HG03045 (cell line): ENCODE measurements at regions not wholly inside any gene's neighbourhood (a gene's known extent, or its start where the extent isn't known, plus 50 kb on each side); places are given as distances from the start of the nearest gene placed in this dataset.
"Not testable (repeated sequence)": the region's sequence is repeated elsewhere in the genome, so short reads cannot be mapped to it uniquely, and the experiment has no call there.

Experiments
- ATAC-seq: cut with Tn5 transposase; IDR thresholded peaks from one replicate; pipeline ENCODE4 v1.9.1; 2021; ENCODE audit warnings: mild to moderate bottlenecking, moderate library complexity; ENCODE audit not compliant: unreplicated experiment

- no peak for ATAC-seq
Observed at GRCh38 chr16:85532147-85532546, 81.0 kb upstream of the GSE1 start.

GRCh38 chr16:85533593-85533992 is 79.5 kb upstream of the GSE1 start:
- ATAC-seq: not testable (repeated sequence)

DNA sequence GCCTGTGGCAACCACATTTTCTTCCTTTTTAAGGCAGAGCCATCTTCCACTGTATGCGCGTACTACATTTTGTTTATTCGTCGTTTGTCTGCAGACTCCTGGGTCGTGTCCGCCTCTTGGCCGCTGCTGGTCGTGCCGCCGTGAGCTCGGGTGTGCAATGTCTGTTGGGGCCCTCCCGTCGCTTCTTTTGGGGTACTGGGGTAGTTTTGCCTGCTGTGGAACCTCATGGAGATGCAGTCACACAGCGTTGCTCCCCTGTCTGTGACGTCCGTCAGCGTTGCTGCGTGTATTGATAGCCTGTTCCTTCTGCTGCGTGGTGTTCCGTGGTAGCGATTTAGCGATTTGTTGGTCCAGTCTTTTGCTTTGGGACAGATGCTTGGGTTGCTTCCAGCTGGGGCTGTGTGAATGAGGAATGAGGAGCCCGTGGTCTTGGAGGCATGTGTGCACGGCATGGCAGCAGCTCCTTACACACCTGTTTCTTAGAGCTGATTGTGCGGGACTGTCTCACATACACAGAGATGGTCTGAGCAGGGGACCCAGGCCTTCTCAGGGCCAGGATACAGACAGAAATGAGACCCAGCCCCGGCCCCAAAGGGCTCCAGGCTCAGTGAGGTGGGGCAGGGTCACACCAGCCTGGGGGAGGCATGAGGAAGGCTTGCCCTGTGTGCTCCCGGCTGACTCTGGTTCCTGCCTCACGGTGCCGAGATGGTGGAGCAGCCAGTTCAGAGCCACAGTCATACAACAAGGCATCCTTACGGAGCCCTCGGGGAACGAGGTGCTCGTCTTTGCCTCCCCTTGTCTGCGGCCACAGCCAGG is 78.4 kb upstream of the GSE1 start:
- ATAC-seq: no peak

- ATAC-seq: no peak
Observed at GRCh38 chr16:85535352-85536072, 77.6 kb upstream of the GSE1 start.

DNA sequence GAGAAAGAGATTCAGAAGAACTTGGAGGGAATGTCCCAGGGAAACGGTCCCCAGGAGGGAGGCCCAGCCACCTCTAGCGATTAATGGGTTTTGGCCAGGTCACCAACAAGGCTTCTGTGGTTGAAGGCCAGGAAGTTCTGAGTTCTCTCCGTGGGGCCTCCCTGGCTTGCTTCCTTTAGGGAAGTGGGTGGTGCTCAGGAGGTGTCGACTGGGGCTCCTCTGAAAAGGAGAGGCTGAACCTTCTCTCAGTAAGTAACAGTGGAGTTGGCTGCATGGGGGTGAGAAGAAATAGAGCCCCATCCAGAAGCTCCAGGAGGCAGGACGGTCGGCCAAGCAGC is 77.1 kb upstream of the GSE1 start:
- no peak for ATAC-seq

DNA sequence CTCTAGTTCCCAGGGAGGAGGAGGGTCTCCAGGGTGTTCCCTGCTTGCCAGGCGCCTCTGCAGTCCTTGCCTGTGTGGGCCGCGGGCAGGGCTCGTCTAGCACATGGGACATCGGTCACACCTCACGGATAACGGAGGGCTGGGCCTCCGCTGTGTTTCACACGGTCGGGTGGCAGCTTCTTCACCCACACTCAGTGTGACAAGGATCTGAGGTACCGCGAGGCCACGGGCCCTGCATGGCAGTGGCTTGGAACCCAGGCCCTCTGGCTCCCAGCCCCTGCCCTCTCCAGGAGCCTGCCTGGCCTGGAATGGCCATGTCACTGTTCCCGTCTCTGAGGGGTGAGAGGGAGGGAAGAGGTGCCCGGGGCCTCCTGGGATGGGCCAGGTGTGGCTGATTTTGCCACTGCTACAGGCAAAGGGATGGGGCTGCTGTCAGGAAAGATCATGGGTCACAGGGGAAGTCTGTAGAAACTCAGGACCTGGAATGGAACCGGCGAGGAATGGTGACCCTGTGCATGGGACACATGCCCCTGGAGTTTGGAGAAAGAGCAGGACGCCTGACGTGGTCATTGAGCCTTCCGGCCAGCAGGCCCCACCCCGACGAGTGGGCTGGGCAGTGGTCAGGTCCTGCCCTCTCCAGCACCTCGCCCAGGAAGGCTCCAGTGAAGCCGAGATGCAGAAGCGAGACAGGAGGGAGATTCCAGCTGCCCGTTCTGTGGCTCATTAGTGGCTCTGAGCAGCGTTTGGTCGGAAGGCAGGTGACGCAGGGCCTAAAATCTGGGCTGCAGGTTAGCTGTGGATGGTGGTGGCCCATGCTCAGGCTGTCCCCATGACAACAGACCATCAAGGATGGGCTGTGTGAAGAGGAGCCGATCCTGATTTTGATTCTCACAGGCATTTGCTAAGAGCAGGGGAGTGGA is 76.5 kb upstream of the GSE1 start:
- no peak for ATAC-seq

DNA sequence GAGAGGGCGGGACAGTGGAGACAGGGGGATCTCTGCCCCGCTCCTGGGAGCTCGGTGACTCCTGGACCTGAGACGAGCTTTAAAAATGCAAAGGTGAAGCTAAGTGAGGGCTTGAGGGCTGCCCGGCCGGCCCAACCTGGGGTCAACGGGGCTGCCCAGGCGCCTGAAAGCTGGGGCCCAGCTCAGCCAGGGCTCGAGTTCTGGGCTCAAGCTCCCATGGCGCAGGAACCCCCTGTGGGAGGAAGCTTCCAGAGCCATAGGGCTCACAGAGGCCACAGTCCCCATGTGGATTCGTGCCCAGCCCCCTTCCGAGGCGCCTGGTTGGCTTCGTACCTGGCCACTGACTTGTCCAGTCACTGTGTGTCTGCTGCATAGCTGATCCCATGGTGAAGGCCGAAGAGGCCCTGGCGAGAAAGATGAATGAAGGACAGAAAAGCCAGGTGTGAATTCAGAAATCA is 75.8 kb upstream of the GSE1 start:
- ATAC-seq: no peak

DNA sequence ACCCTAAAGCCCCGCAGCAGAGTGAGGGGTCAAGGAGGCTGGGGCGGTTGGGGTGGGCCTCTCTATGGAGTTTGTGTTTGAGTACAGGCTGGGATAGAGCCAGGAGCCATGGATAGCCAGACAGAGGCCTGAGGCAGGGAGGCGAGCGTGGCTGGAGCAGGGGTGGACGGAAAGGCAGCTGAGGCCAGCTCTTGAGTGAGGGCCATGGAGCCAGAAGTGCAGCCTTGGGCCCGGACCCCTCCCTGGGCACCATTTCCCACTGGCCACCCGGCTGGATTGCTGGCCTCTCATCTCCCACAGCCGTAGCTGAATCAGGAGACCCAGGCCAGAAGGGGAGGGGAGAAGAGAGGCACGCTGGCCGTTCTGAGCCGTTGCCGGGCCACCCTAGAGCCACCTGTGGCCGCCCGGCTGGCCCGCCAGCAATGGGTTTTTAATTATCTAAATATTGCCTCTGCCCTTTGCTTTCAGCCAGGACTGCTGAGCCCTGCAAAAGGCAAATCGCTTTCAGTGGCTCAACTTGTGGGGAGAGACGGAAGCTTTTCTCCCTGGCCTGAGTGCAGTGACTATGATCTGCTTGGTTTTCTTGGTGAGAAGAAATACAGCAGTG is 75.2 kb upstream of the GSE1 start:
- no peak for ATAC-seq

GRCh38 chr16:85539084-85539483 is 74.0 kb upstream of the GSE1 start:
- ATAC-seq: no peak

DNA sequence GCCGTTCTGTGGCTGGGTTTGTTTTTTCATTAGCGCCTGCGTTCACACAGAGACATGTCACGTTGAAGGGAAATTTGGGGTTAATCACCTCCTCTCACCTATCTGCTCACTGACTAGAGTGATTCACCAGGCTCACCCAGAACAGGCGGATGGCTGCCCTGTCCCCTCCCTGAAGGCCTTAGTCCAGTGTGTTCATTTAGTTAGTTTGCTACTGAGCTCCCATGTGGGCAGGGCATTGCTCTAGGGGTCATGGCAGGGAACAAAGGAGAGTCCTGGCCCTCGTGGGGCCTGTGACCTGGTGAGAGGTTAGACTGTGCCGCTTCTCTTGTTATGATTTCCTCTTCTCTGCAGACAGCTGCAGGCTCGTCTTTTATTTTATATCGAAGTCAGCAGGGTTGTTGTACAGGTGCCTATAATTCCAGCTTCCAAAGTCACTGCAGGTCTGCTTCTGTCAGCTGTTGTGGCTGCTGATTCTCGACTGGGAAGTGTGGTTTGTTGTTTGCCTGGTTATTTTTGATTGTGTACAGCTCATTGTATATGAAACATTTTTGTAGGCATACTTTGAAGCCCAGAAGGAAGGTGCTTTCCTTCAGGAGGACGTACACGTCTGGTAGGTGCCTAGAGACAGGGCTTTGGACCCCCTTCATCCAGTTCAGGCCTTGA is 73.4 kb upstream of the GSE1 start:
- no peak for ATAC-seq

DNA sequence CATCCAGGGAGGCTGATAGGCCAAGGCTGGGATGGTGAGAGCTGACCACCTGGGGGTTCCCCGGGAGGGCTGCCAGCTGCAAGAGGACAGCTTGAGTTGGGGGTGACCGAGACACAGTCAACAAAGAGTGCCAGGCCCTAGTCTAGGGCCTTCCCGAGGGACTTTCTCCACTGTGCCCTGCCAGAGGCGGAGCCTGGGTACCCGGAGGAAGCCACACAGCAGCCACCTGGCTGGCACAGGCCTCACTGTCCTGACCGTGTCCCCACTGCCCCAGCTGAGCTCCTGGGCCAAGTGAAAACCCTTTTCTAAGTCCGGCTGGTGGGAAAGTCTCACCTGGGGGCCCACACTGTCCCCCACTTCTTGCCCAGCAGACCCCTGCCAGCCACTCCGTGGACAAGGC is 71.9 kb upstream of the GSE1 start:
- ATAC-seq: no peak

- ATAC-seq: no peak
Observed at GRCh38 chr16:85541619-85541979, 71.5 kb upstream of the GSE1 start.

GRCh38 chr16:85541980-85542900 is 70.9 kb upstream of the GSE1 start:
- ATAC-seq: no peak

- ATAC-seq: no peak
Observed at GRCh38 chr16:85543536-85543935, 69.6 kb upstream of the GSE1 start.

- no peak for ATAC-seq
Observed at GRCh38 chr16:85544016-85544415, 69.1 kb upstream of the GSE1 start.

- no peak for ATAC-seq
Observed at GRCh38 chr16:85544668-85545067, 68.5 kb upstream of the GSE1 start.

- no peak for ATAC-seq
Observed at GRCh38 chr16:85545227-85545818, 67.8 kb upstream of the GSE1 start.

- ATAC-seq: no peak
Observed at GRCh38 chr16:85546585-85547447, 66.3 kb upstream of the GSE1 start.
